Esophagus (tissue), 2 donors: ENCODE measurements at regions not wholly inside any gene's neighbourhood (a gene's known extent, or its start where the extent isn't known, plus 50 kb on each side); places are given as distances from the start of the nearest gene placed in this dataset.

Experiments used
- H3K27ac ChIP-seq, 2 donors: one replicate each; pipeline ENCODE4 v1.5.1; 2013; ENCODE audit warnings: low read depth in 2 of 2, mild to moderate bottlenecking in 2 of 2, inconsistent platforms in 1 of 2, low read length in 1 of 2, moderate library complexity in 1 of 2
- H3K27me3 ChIP-seq, 2 donors: one replicate each; pipeline ENCODE4 v1.6.1; 2013; ENCODE audit warnings: low read length in 2 of 2, control low read depth in 1 of 2, mild to moderate bottlenecking in 1 of 2; ENCODE audit not compliant: insufficient read depth in 2 of 2, control insufficient read depth in 1 of 2
- H3K36me3 ChIP-seq, 2 donors: one replicate each; pipeline ENCODE4 v1.6.1; 2013; ENCODE audit warnings: low read length in 1 of 2; ENCODE audit not compliant: control insufficient read depth in 2 of 2, insufficient read depth in 2 of 2
- H3K4me1 ChIP-seq, 2 donors: one replicate each; pipeline ENCODE4 v1.6.1; 2013; ENCODE audit warnings: low read length in 1 of 2; ENCODE audit not compliant: control insufficient read depth in 2 of 2, insufficient read depth in 2 of 2
- H3K4me3 ChIP-seq, 2 donors: one replicate each; pipeline ENCODE4 v1.5.1; 2013; ENCODE audit warnings: low read length in 2 of 2, mild to moderate bottlenecking in 2 of 2, low read depth in 1 of 2, moderate library complexity in 1 of 2
- H3K9me3 ChIP-seq, 2 donors: one replicate each; pipeline ENCODE4 v1.6.1; 2013; ENCODE audit warnings: mild to moderate bottlenecking in 2 of 2, low read depth in 1 of 2, low read length in 1 of 2, moderate library complexity in 1 of 2; ENCODE audit not compliant: control insufficient read depth in 2 of 2, insufficient read depth in 1 of 2
- WGBS, 2 donors: extraction: QIAGEN DNeasy Blood & Tissue Kit; methylation state at CpG; one replicate each; pipeline ENCODE4 v1.1.7; 2013; 5-methylcytosine and 5-hydroxymethylcytosine counted together
- donor health status: healthy with polysubstance abuse.
- donor health status: Bipolar disorder and iron deficiency.

DNA sequence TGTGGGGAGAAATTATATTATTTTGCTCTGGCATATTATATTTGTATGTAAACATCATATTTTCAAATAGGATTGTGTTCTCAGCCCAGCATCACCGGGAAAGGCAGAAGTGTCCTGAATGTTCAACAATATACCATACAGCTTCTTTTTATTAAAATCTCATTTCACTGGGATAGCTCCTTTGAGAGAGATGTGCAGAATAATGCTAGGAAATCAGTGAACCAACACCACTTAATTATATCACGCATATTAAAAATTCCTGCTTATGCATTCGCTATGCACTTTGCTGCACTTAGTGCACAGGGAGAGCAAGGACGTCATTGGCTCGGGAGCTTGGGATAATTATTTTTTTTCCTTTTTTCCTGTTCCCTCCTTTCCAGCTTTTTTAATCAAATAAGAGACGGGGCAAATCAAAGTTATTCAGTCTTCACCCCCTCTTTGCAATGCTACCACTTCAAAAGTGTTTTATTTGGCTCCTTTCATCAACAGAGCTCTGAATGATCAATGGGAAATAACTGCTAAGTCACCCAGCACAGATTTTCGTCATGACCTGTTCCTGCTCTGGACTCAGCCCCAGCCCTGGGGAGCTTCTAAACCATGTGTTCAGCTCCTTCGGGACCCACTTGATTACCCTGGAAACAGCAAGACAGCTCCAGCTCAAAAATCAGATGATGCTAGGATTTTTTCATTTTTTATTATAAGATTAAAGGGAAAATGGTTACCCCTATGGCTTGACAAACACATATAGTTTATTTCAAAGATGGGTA lies 165.5 kb upstream of the DUSP10 start:
- Histone ChIP-seq H3K27ac (no peak overlapping the region), H3K9me3 (no peaks in the 10 kb centered on the region), H3K36me3 (no peaks in the 10 kb centered on the region), H3K4me1 (peaks cover 0 to 2% of the 10 kb centered on the region in 2 donors), H3K4me3 (no peak overlapping the region), H3K27me3 (no peaks in the 10 kb centered on the region)
- WGBS, 2 donors: 77 to 80% methylated on average over 8 of the region's 8 CpGs

- Histone ChIP-seq H3K36me3 (no peaks in the 10 kb centered on the region), H3K27ac (no peak overlapping the region), H3K4me3 (no peak overlapping the region), H3K4me1 (peaks cover 0 to 2% of the 10 kb centered on the region in 2 donors), H3K27me3 (no peaks in the 10 kb centered on the region), H3K9me3 (no peaks in the 10 kb centered on the region)
- WGBS, 2 donors: 65 to 89% methylated on average over 2 of the region's 2 CpGs
Measured at GRCh38 chr1:221905802-221906201, 163.9 kb upstream of the DUSP10 start.

- Histone ChIP-seq H3K27ac (no peak overlapping the region), H3K4me1 (no peaks in the 10 kb centered on the region)
- 91 to 93% methylated on average over 2 of the region's 2 CpGs for WGBS, 2 donors
Measured at GRCh38 chr1:221904319-221904718, 162.4 kb upstream of the DUSP10 start.

DNA sequence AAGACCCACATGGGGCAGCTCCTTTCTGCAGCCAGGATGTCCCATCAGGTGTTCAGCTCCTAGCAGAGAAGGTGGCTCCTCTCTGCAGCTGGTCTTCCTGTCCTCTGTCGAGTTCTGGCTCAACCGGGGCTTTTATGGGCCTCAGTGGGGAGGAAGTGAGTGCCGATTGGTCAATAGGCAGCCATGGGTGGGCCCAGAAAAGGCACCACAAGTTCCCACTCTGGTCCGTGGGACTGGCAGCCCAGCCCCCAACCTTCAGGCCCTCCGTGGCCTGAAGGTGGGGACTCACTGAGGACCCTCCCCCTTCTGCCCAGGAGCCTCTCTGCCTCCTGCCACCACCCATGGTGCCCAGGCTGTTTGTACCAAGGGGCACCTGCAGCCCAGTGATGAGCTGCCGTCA lies 161.7 kb upstream of the DUSP10 start:
- H3K27ac ChIP-seq: no peak overlapping the region
- no peaks in the 10 kb centered on the region for H3K4me1 ChIP-seq
- no peaks in the 10 kb centered on the region for H3K27me3 ChIP-seq
- H3K36me3 ChIP-seq: no peaks in the 10 kb centered on the region
- WGBS, 2 donors: 73 to 89% methylated on average over 6 of the region's 6 CpGs
- H3K9me3 ChIP-seq: no peaks in the 10 kb centered on the region
- H3K4me3 ChIP-seq: no peak overlapping the region

More at GRCh38 chr1:221904319-221904718, 162.4 kb upstream of the DUSP10 start:
- Histone ChIP-seq H3K27me3 (no peaks in the 10 kb centered on the region), H3K4me3 (no peak overlapping the region), H3K36me3 (no peaks in the 10 kb centered on the region), H3K9me3 (no peaks in the 10 kb centered on the region)

DNA sequence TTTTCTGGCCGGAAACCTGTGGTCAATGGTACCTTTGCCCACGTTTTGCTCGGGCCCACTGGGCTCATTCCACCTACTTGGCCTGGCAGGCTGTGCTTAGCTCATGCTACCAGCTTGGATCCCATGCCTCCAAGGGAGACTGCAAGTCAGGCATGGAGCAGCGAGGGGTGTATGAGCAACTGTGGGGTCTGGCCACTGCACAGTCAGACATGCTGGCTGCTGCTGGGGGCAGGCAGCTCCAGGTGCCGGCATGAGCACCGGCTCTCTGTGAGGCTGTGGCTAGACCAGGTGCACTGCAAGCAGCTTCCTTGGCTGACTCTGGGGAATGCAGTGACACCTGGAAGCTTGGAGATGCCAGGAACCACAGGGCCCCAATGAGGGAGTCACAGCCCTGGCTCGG lies 161.1 kb upstream of the DUSP10 start:
- Histone ChIP-seq H3K36me3 (no peaks in the 10 kb centered on the region), H3K27ac (no peak overlapping the region), H3K4me1 (no peaks in the 10 kb centered on the region), H3K9me3 (no peaks in the 10 kb centered on the region), H3K27me3 (no peaks in the 10 kb centered on the region), H3K4me3 (no peak overlapping the region)
- 85 to 92% methylated on average over 7 of the region's 7 CpGs for whole genome bisulfite sequencing, 2 donors

DNA sequence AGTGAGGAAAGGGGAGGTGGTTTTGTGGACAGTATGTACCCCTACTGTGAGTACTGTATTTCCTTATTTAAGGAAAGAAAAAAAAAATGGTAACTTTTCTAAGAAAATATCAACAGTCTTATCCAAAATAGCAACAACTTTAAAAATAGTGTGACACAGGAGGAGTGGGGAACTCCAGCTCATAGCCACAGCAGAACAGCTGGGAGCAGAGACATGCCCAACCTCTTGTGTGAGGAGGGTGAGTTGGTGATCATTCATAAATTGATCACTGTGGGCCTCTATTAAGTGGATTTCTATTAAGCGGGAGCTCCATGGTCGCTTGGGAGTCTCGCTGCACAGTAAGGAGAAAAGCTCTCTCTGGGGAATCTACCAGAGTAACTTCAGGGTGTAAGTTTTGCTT lies 158.8 kb upstream of the DUSP10 start:
- WGBS, 2 donors: 92 to 94% methylated on average over 3 of the region's 3 CpGs
- Histone ChIP-seq H3K27ac (no peak overlapping the region), H3K9me3 (no peaks in the 10 kb centered on the region), H3K4me3 (no peak overlapping the region), H3K27me3 (no peaks in the 10 kb centered on the region), H3K36me3 (no peaks in the 10 kb centered on the region), H3K4me1 (no peaks in the 10 kb centered on the region)

GRCh38 chr1:221897321-221897721 lies 155.4 kb upstream of the DUSP10 start:
- no peak overlapping the region for H3K27ac ChIP-seq
- H3K9me3 ChIP-seq: peaks cover 0 to 3% of the 10 kb centered on the region in 2 donors
- H3K27me3 ChIP-seq: no peaks in the 10 kb centered on the region
- no peak overlapping the region for H3K4me3 ChIP-seq
- 26 to 31% methylated on average over 3 of the region's 3 CpGs for WGBS, 2 donors
- H3K36me3 ChIP-seq: no peaks in the 10 kb centered on the region
- H3K4me1 ChIP-seq: no peaks in the 10 kb centered on the region

- 77 to 86% methylated on average over 1 of the region's 1 CpG for WGBS, 2 donors
- Histone ChIP-seq H3K4me1 (no peaks in the 10 kb centered on the region), H3K36me3 (no peaks in the 10 kb centered on the region), H3K4me3 (no peak overlapping the region), H3K27ac (no peak overlapping the region), H3K27me3 (no peaks in the 10 kb centered on the region), H3K9me3 (peaks cover 0 to 3% of the 10 kb centered on the region in 2 donors)
Measured at GRCh38 chr1:221892301-221892830, 150.5 kb upstream of the DUSP10 start.

- Histone ChIP-seq H3K4me3 (no peak overlapping the region), H3K27ac (no peak overlapping the region)
- 72 to 74% methylated on average over 1 of the region's 1 CpG for WGBS, 2 donors
Measured at GRCh38 chr1:221891708-221892107, 149.8 kb upstream of the DUSP10 start.

DNA sequence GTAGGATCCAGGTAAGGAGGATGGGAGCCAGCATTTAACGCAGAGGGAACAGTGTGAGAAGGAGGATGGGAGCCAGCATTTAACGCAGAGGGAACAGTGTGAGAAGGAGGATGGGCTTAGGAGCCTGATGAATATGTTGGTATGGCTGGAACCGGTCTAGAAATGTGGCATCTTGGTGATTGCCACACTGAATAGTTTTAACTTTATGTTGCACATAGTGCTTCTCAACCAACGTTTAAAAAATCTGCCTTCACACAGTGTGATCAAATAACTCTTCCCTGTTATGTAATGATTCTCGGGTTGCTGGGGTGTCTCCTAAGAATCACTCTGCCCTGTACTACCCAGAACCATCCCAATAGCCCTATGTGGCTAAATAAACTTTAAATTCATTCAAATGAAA lies 146.9 kb upstream of the DUSP10 start:
- H3K27me3 ChIP-seq: no peaks in the 10 kb centered on the region
- H3K4me1 ChIP-seq: peaks cover 0 to 4% of the 10 kb centered on the region in 2 donors
- no peak overlapping the region for H3K4me3 ChIP-seq
- no peak overlapping the region for H3K27ac ChIP-seq
- WGBS, 2 donors: 81 to 85% methylated on average over 5 of the region's 5 CpGs
- H3K9me3 ChIP-seq: peaks cover 0 to 3% of the 10 kb centered on the region in 2 donors
- no peaks in the 10 kb centered on the region for H3K36me3 ChIP-seq

More at GRCh38 chr1:221891708-221892107, 149.8 kb upstream of the DUSP10 start:
- Histone ChIP-seq H3K9me3 (peaks cover 0 to 3% of the 10 kb centered on the region in 2 donors), H3K4me1 (peaks cover 0 to 4% of the 10 kb centered on the region in 2 donors), H3K36me3 (no peaks in the 10 kb centered on the region), H3K27me3 (no peaks in the 10 kb centered on the region)
